ENCODE measurements at regions not wholly inside any gene's neighbourhood (a gene's known extent, or its start where the extent isn't known, plus 50 kb on each side); places are given as distances from the start of the nearest gene placed in this dataset.

DNA sequence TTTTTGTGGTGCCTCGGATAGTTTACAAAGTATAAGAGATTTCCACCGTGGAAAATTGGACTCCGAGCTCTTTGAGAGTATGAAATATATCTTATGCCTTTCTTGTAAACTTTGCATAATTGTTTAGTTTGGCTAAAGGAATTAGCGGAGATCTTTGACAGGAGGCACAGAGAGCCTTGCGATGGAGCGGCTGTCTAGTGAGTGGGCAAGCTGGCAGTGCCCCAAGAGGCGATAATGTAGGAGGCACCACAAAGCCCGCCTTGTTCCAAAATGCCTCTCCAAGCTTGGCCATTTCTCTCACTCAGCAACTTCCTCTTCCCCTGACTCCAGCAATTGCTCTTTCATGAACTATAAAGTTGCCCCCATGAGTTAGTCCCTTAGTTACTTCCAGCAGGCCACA lies 270.1 kb upstream of the PRICKLE1 start:
- TF ChIP-seq, protein P1, sequence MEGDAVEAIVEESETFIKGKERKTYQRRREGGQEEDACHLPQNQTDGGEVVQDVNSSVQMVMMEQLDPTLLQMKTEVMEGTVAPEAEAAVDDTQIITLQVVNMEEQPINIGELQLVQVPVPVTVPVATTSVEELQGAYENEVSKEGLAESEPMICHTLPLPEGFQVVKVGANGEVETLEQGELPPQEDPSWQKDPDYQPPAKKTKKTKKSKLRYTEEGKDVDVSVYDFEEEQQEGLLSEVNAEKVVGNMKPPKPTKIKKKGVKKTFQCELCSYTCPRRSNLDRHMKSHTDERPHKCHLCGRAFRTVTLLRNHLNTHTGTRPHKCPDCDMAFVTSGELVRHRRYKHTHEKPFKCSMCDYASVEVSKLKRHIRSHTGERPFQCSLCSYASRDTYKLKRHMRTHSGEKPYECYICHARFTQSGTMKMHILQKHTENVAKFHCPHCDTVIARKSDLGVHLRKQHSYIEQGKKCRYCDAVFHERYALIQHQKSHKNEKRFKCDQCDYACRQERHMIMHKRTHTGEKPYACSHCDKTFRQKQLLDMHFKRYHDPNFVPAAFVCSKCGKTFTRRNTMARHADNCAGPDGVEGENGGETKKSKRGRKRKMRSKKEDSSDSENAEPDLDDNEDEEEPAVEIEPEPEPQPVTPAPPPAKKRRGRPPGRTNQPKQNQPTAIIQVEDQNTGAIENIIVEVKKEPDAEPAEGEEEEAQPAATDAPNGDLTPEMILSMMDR (IDR thresholded peaks at IDR 0.05): no peak
- TF ChIP-seq POLR2A (IDR thresholded peaks at IDR 0.05): no peak
